HepG2 (cell line): ENCODE measurements at regions not wholly inside any gene's neighbourhood (a gene's known extent, or its start where the extent isn't known, plus 50 kb on each side); places are given as distances from the start of the nearest gene placed in this dataset.

Experiments
- ATAC-seq: fragments of 200-7000 bp; cut with Tn5 transposase; 3 replicates; pipeline ENCODE4 v1.9.1; 2020; ENCODE audit warnings: mild to moderate bottlenecking, moderate library complexity
- BruUV-seq: library from RNA; stranded (reverse); fragments of 400-500 nt; replicated peaks from 2 replicates; lab custom pipeline; 2021; lab: Mats Ljungman, UMichigan
- CTCF ChIA-PET: fragments of 300-600 bp; formaldehyde crosslinking; extraction: SDS; loops from one replicate; lab custom pipeline; 2021; ENCODE audit warnings: low total read pairs, inconsistent platforms, low intra/inter-chr PET ratio; lab: Yijun Ruan, JAX
- POLR2A ChIA-PET: fragments of 350-600 bp; sonication (Branson Sonifier 250); formaldehyde crosslinking; loops from one replicate; lab custom pipeline; 2020; ENCODE audit warnings: antibody characterized with exemption, inconsistent platforms; lab: Yijun Ruan, JAX
- DNase-seq: peaks from one replicate; pipeline ENCODE4 v3.0.0-alpha.2; 2015; ENCODE audit warnings: low spot score
- FAIRE-seq: peaks from 3 replicates; lab custom pipeline; 2011; peaks lifted over from hg19 to GRCh38; lab: Jason Lieb, UNC
- H2AFZ ChIP-seq: one replicate; pipeline ENCODE4 v1.6.1; 2011; ENCODE audit warnings: low read length, inconsistent platforms
- H3K27ac ChIP-seq: fragments of 300-600 bp; 3 replicates; pipeline ENCODE4 v1.8.0; 2011; ENCODE audit warnings: mixed run types, mild to moderate bottlenecking, mixed read lengths, low read length, inconsistent platforms; ENCODE audit not compliant: insufficient read depth; ENCODE audit errors: extremely low read length
- H3K27me3 ChIP-seq, 2 experiments: fragments of 200-600 bp in 1 of 2; 2 replicates in 1 of 2; 3 replicates in 1 of 2; pipeline versions ENCODE4 v1.6.0 to v1.8.0; 2011; ENCODE audit warnings: low read length in 2 of 2, mild to moderate bottlenecking in 2 of 2, moderate library complexity in 2 of 2, inconsistent platforms in 1 of 2; ENCODE audit not compliant: insufficient read depth in 2 of 2, control insufficient read depth in 1 of 2
- H3K36me3 ChIP-seq, 2 experiments: fragments of 200-600 bp in 1 of 2; replicated peaks in 1 of 2; 2 replicates in 1 of 2; 3 replicates in 1 of 2; pipeline versions ENCODE4 v1.5.1 to v1.8.0; 2011; ENCODE audit warnings: low read length in 2 of 2, inconsistent platforms in 1 of 2; ENCODE audit not compliant: insufficient read depth in 2 of 2, control insufficient read depth in 1 of 2
- H3K4me1 ChIP-seq: 2 replicates; pipeline ENCODE4 v1.5.1; 2012; ENCODE audit warnings: low read length, inconsistent platforms; ENCODE audit not compliant: insufficient read depth
- H3K4me2 ChIP-seq: 2 replicates; pipeline ENCODE4 v1.6.0; 2011; ENCODE audit warnings: low read depth, low read length, inconsistent platforms
- H3K4me3 ChIP-seq, 3 experiments: fragments of 200-600 bp in 1 of 3; sonication (generic), shearing (Covaris generic) in 1 of 3; replicated peaks in 1 of 3; 2 replicates each; pipeline ENCODE4 v1.5.1; 2011 to 2016; ENCODE audit warnings: low read length in 3 of 3, inconsistent platforms in 2 of 3, low read depth in 2 of 3, mild to moderate bottlenecking in 2 of 3, control low read depth in 1 of 3, mixed read lengths in 1 of 3; ENCODE audit not compliant: insufficient read depth in 1 of 3
- H3K79me2 ChIP-seq: one replicate; pipeline ENCODE4 v1.6.1; 2011; ENCODE audit warnings: low read length, inconsistent platforms; ENCODE audit not compliant: insufficient read depth
- H3K9ac ChIP-seq: 2 replicates; pipeline ENCODE4 v1.6.0; 2011; ENCODE audit warnings: mild to moderate bottlenecking, low read depth, low read length, inconsistent platforms; ENCODE audit not compliant: insufficient read depth
- H3K9me3 ChIP-seq: 2 replicates; pipeline ENCODE4 v1.5.1; 2012; ENCODE audit warnings: mild to moderate bottlenecking, low read length
- H4K20me1 ChIP-seq: 2 replicates; pipeline ENCODE4 v1.6.0; 2011; ENCODE audit warnings: inconsistent platforms, mild to moderate bottlenecking, low read length, moderate library complexity; ENCODE audit not compliant: insufficient read depth
- FOXA3 ChIP-seq: IDR thresholded peaks from 2 replicates; pipeline ENCODE4 v1.6.1; 2016; ENCODE audit warnings: missing genetic modification reagents, missing compliant biosample characterization
- KAT8 ChIP-seq: IDR thresholded peaks from 2 replicates; pipeline ENCODE4 v1.6.1; 2016; ENCODE audit warnings: missing genetic modification reagents, missing compliant biosample characterization
- MXD3 ChIP-seq: IDR thresholded peaks from 2 replicates; pipeline ENCODE4 v1.6.1; 2016; ENCODE audit warnings: mild to moderate bottlenecking, missing biosample characterization, missing genetic modification reagents
- NPAS2 ChIP-seq: sonication (generic); formaldehyde crosslinking; IDR thresholded peaks from 2 replicates; pipeline ENCODE4 v1.8.0; 2022; ENCODE audit warnings: mild to moderate bottlenecking, missing genetic modification reagents, borderline replicate concordance
- PPARG ChIP-seq: conservative IDR thresholded peaks from 2 replicates; pipeline ENCODE4 v1.6.1; 2016; ENCODE audit warnings: missing biosample characterization, missing genetic modification reagents
- STAG1 ChIP-seq: sonication (generic); formaldehyde crosslinking; IDR thresholded peaks from 2 replicates; pipeline ENCODE4 v1.4.0; 2020; ENCODE audit warnings: missing genetic modification reagents
- STAT6 ChIP-seq: sonication (generic); formaldehyde crosslinking; IDR thresholded peaks from 2 replicates; pipeline ENCODE4 v1.4.0; 2020; ENCODE audit warnings: missing genetic modification reagents, mild to moderate bottlenecking, borderline replicate concordance
- THAP11 ChIP-seq: IDR thresholded peaks from 2 replicates; pipeline ENCODE4 v1.6.1; 2016; ENCODE audit warnings: missing biosample characterization, missing genetic modification reagents
- TOPORS ChIP-seq: sonication (generic); formaldehyde crosslinking; IDR thresholded peaks from 2 replicates; pipeline ENCODE4 v1.8.0; 2023; ENCODE audit warnings: mild to moderate bottlenecking, missing genetic modification reagents
- ZKSCAN8 ChIP-seq: IDR thresholded peaks from 2 replicates; pipeline ENCODE4 v1.6.1; 2016; ENCODE audit warnings: borderline replicate concordance, missing genetic modification reagents, missing compliant biosample characterization
- ZNF230 ChIP-seq: sonication (generic); formaldehyde crosslinking; IDR thresholded peaks from 2 replicates; pipeline ENCODE4 v1.4.0; 2020; ENCODE audit warnings: mild to moderate bottlenecking, missing genetic modification reagents
- ZNF512 ChIP-seq: sonication (generic); formaldehyde crosslinking; IDR thresholded peaks from 2 replicates; pipeline ENCODE4 v1.4.0; 2020; ENCODE audit warnings: mild to moderate bottlenecking, missing genetic modification reagents
- ZNF672 ChIP-seq: sonication (generic); formaldehyde crosslinking; IDR thresholded peaks from 2 replicates; pipeline ENCODE4 v1.8.1; 2022; ENCODE audit warnings: missing genetic modification reagents
- ZNF709 ChIP-seq: sonication (generic); formaldehyde crosslinking; IDR thresholded peaks from 2 replicates; pipeline ENCODE4 v1.5.0; 2020; ENCODE audit warnings: mild to moderate bottlenecking, missing genetic modification reagents
- WGBS: methylation state at CpG from one replicate; pipeline ENCODE4 v1.1.6; 2017; ENCODE audit warnings: low lambda C conversion rate; 5-methylcytosine and 5-hydroxymethylcytosine counted together
- in situ Hi-C: cut with HindIII; loops from 2 replicates; pipeline ENCODE4 v1.10.0; 2017; ENCODE audit warnings: low pct_unique_long_range_greater_than_20kb; ENCODE audit not compliant: extremely low pct_ligation_motif_present
- intact Hi-C: fragments of 100-400 bp; cut with micrococcal nuclease; formaldehyde crosslinking; loops from one replicate; pipeline ENCODE4 v1.10.0; 2022; ENCODE audit not compliant: unreplicated experiment
- TF ChIP-seq, protein P1 (sequence below): sonication (generic); formaldehyde crosslinking; IDR thresholded peaks from 2 replicates; pipeline ENCODE4 v1.8.0; 2022; ENCODE audit warnings: mild to moderate bottlenecking, missing genetic modification reagents, moderate library complexity
- TF ChIP-seq, protein P2 (sequence below): sonication (generic); formaldehyde crosslinking; IDR thresholded peaks from 2 replicates; pipeline ENCODE4 v1.5.0; 2020; ENCODE audit warnings: mild to moderate bottlenecking, low read depth, missing genetic modification reagents, borderline replicate concordance
- TF ChIP-seq, protein P3 (sequence below): sonication (generic); formaldehyde crosslinking; IDR thresholded peaks from 2 replicates; pipeline ENCODE4 v1.4.0; 2020; ENCODE audit warnings: missing genetic modification reagents

DNA sequence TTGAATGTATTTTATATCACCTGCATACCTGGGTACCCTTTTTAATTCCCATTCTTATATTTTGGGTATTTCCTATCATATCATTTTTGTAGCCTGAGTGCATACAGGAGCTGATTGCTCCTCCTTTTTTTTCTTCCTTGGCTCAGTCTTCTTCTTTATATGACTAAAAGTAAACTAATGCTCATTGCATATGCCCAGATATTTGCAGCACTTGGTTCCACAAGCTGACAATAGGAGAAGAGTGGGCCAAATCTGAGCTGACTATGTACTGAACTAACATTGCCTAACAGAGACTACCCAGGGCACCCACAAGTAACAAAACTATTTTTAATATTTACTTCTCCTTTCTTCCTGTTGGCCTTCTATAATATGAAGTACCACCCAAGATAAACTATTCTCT lies 131.7 kb upstream of the SPOPL start (continued):
- TF ChIP-seq ZNF709 (CRISPR knock-in tag) = no peak

DNA sequence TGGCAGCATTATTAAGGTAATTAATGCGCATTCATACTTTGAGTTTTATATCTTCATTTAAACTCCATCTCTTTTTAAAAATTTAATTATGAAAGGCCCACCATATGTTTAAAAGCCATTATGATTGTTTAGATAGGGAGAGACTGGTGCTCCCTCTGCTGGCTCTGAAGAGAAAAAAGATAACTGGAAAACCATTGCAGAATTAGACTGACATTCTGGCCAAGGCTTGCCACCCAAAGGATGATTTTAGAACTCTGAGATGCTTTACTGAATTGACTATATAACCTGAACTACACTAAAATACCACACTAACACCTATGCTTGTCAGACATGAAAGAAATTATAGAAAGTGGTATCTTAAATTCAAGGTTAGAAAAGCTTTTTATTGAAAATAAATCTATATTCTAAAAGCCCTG lies 127.6 kb upstream of the SPOPL start:
- no peaks in the 10 kb centered on the region for H3K27me3 ChIP-seq
- ChIA-PET POLR2A (no interaction called here), CTCF (interaction anchor here (1.0 to 3.6 kb wide), 5 partner anchors 128 to 508 kb away, joined by 3 to 17 read pairs (median 6); partner anchors contain the start of gene SPOPL)
- no peak overlapping the region for H3K9ac ChIP-seq
- intact Hi-C loops (loop anchor here (1.0 to 5.0 kb wide), 11 partner anchors 63 to 485 kb away; partner anchors contain the start of gene SPOPL), in situ Hi-C loops (loop anchor here (10.0 kb wide), 1 partner anchor 469 kb away; no protein-coding TSS in a partner anchor)
- no peaks in the 10 kb centered on the region for H3K36me3 ChIP-seq
- 94% methylated on average over 1 of the region's 1 CpG for WGBS
- FAIRE-seq = no peak
- no peaks in the 10 kb centered on the region for H3K79me2 ChIP-seq
- no peaks in the 10 kb centered on the region for H3K4me1 ChIP-seq
- peak; percentile 69 for ATAC-seq
- no peak overlapping the region for H2AFZ ChIP-seq
- peak; percentile 58 for DNase-seq
- H3K27ac ChIP-seq = no peak overlapping the region
- H3K4me3 ChIP-seq = no peak overlapping the region
- H3K9me3 ChIP-seq = no peaks in the 10 kb centered on the region
- H3K4me2 ChIP-seq = no peak overlapping the region
- H4K20me1 ChIP-seq = no peaks in the 10 kb centered on the region
- no TSS peak for BruUV-seq
- no peak for TF ChIP-seq TOPORS
- no peak for TF ChIP-seq ZNF230 (CRISPR knock-in tag)
- TF ChIP-seq ZNF672 (CRISPR knock-in tag) = no peak
- TF ChIP-seq, protein P1, sequence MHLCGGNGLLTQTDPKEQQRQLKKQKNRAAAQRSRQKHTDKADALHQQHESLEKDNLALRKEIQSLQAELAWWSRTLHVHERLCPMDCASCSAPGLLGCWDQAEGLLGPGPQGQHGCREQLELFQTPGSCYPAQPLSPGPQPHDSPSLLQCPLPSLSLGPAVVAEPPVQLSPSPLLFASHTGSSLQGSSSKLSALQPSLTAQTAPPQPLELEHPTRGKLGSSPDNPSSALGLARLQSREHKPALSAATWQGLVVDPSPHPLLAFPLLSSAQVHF (CRISPR knock-in tag) = no peak
- TF ChIP-seq, protein P2, sequence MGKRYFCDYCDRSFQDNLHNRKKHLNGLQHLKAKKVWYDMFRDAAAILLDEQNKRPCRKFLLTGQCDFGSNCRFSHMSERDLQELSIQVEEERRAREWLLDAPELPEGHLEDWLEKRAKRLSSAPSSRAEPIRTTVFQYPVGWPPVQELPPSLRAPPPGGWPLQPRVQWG = no peak
- peak; percentile 89 for TF ChIP-seq STAG1
- no peak for TF ChIP-seq NPAS2 (CRISPR knock-in tag)
- TF ChIP-seq ZKSCAN8 = peak; percentile 33; the same call in 1 of the 2 replicates
- no peak for TF ChIP-seq ZNF512 (CRISPR knock-in tag)
- TF ChIP-seq FOXA3 (CRISPR knock-in tag) = 0 out of 2 replicates have a peak, but pooled peaks have one; percentile 16
- TF ChIP-seq, protein P3, sequence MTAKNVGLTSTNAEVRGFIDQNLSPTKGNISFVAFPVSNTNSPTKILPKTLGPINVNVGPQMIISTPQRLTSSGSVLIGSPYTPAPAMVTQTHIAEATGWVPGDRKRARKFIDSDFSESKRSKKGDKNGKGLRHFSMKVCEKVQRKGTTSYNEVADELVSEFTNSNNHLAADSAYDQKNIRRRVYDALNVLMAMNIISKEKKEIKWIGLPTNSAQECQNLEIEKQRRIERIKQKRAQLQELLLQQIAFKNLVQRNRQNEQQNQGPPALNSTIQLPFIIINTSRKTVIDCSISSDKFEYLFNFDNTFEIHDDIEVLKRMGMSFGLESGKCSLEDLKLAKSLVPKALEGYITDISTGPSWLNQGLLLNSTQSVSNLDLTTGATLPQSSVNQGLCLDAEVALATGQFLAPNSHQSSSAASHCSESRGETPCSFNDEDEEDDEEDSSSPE (CRISPR knock-in tag) = 0 out of 2 replicates have a peak, but pooled peaks have one; percentile 21
- peak; percentile 50 for TF ChIP-seq THAP11 (CRISPR knock-in tag)
- no peak for TF ChIP-seq STAT6 (CRISPR knock-in tag)
- TF ChIP-seq KAT8 (CRISPR knock-in tag) = 0 out of 2 replicates have a peak, but pooled peaks have one; percentile 37
- TF ChIP-seq MXD3 (CRISPR knock-in tag) = no peak
- peak; percentile 29; the same call in 1 of the 2 replicates for TF ChIP-seq PPARG
